HG03558 (cell line): ENCODE measurements at regions not wholly inside any gene's neighbourhood (a gene's known extent, or its start where the extent isn't known, plus 50 kb on each side); places are given as distances from the start of the nearest gene placed in this dataset.
"Not testable (repeated sequence)": the region's sequence is repeated elsewhere in the genome, so short reads cannot be mapped to it uniquely, and the experiment has no call there.

ENCODE experiments used
- ATAC-seq: cut with Tn5 transposase; IDR thresholded peaks from one replicate; pipeline ENCODE4 v1.9.1; 2021; ENCODE audit warnings: moderate number of reproducible peaks; ENCODE audit not compliant: unreplicated experiment; ENCODE audit errors: extremely low read depth

GRCh38 chr4:189113389-189113888 is 827.2 kb upstream of the FRG1 start:
- ATAC-seq = no peak

GRCh38 chr4:189117426-189117825 is 823.2 kb upstream of the FRG1 start:
- ATAC-seq = no peak

GRCh38 chr4:189121336-189121735 is 819.3 kb upstream of the FRG1 start:
- ATAC-seq = no peak

- no peak for ATAC-seq
Observed at GRCh38 chr4:189124149-189124758, 816.4 kb upstream of the FRG1 start.

- no peak for ATAC-seq
Observed at GRCh38 chr4:189124791-189125190, 815.9 kb upstream of the FRG1 start.

GRCh38 chr4:189126040-189126439 is 814.6 kb upstream of the FRG1 start:
- no peak for ATAC-seq

GRCh38 chr4:189128341-189128740 is 812.3 kb upstream of the FRG1 start:
- no peak for ATAC-seq

- ATAC-seq = no peak
Observed at GRCh38 chr4:189129044-189129694, 811.5 kb upstream of the FRG1 start.

- ATAC-seq = no peak
Observed at GRCh38 chr4:189131118-189131517, 809.6 kb upstream of the FRG1 start.

- no peak for ATAC-seq
Observed at GRCh38 chr4:189136462-189136861, 804.2 kb upstream of the FRG1 start.

GRCh38 chr4:189143263-189143952 is 797.3 kb upstream of the FRG1 start:
- ATAC-seq = no peak

- no peak for ATAC-seq
Observed at GRCh38 chr4:189147005-189147929, 793.4 kb upstream of the FRG1 start.

- ATAC-seq = not testable (repeated sequence)
Observed at GRCh38 chr4:189155083-189155482, 785.6 kb upstream of the FRG1 start.

GRCh38 chr4:189162073-189162789 is 778.4 kb upstream of the FRG1 start:
- ATAC-seq = no peak

- no peak for ATAC-seq
Observed at GRCh38 chr4:189162888-189163287, 777.8 kb upstream of the FRG1 start.

GRCh38 chr4:189176002-189176401 is 764.7 kb upstream of the FRG1 start:
- ATAC-seq = no peak

- no peak for ATAC-seq
Observed at GRCh38 chr4:189177130-189177529, 763.5 kb upstream of the FRG1 start.

GRCh38 chr4:189178125-189178746 is 762.4 kb upstream of the FRG1 start:
- ATAC-seq = no peak

GRCh38 chr4:189185810-189186432 is 754.8 kb upstream of the FRG1 start:
- ATAC-seq = no peak
